ENCODE measurements at regions not wholly inside any gene's neighbourhood (a gene's known extent, or its start where the extent isn't known, plus 50 kb on each side); places are given as distances from the start of the nearest gene placed in this dataset.
"Not testable (repeated sequence)": the region's sequence is repeated elsewhere in the genome, so short reads cannot be mapped to it uniquely, and the experiment has no call there.

GRCh38 chr7:55743454-55743717 lies 119.2 kb downstream of the SEPTIN14 start:
- not testable (repeated sequence) for H3K27ac ChIP-seq (ENCODE audit: low read depth, low read length); DNase-seq (ENCODE audit: insufficient read length, low spot score, missing footprints); H3K27me3 ChIP-seq (ENCODE audit: insufficient read depth, low read length); H2AFZ ChIP-seq (ENCODE audit: low read length); H3K9me3 ChIP-seq (ENCODE audit: low read depth, low read length); H3K4me3 ChIP-seq (ENCODE audit: insufficient read depth, low read length); H3K36me3 ChIP-seq (ENCODE audit: insufficient read depth, low read length); H4K20me1 ChIP-seq (ENCODE audit: insufficient read depth, low read length); H3K4me2 ChIP-seq (ENCODE audit: insufficient read depth, low read length); H3K79me2 ChIP-seq (ENCODE audit: insufficient read depth, low read length); H3K4me1 ChIP-seq (ENCODE audit: insufficient read depth, low read length)

GRCh38 chr7:55742651-55743453 lies 119.7 kb downstream of the SEPTIN14 start:
- not testable (repeated sequence) for H3K79me2 ChIP-seq (ENCODE audit: insufficient read depth, low read length); H3K9me3 ChIP-seq (ENCODE audit: low read depth, low read length); H3K27ac ChIP-seq (ENCODE audit: low read depth, low read length); DNase-seq (ENCODE audit: insufficient read length, low spot score, missing footprints); H2AFZ ChIP-seq (ENCODE audit: low read length); H4K20me1 ChIP-seq (ENCODE audit: insufficient read depth, low read length); H3K27me3 ChIP-seq (ENCODE audit: insufficient read depth, low read length); H3K4me2 ChIP-seq (ENCODE audit: insufficient read depth, low read length); H3K4me3 ChIP-seq (ENCODE audit: insufficient read depth, low read length); H3K4me1 ChIP-seq (ENCODE audit: insufficient read depth, low read length); H3K36me3 ChIP-seq (ENCODE audit: insufficient read depth, low read length)

GRCh38 chr7:55741721-55742631 lies 120.6 kb downstream of the SEPTIN14 start:
- not testable (repeated sequence) for H3K79me2 ChIP-seq (ENCODE audit: insufficient read depth, low read length); H3K27me3 ChIP-seq (ENCODE audit: insufficient read depth, low read length); H3K4me2 ChIP-seq (ENCODE audit: insufficient read depth, low read length); H3K4me1 ChIP-seq (ENCODE audit: insufficient read depth, low read length); H3K9me3 ChIP-seq (ENCODE audit: low read depth, low read length); H3K4me3 ChIP-seq (ENCODE audit: insufficient read depth, low read length); H3K27ac ChIP-seq (ENCODE audit: low read depth, low read length); H2AFZ ChIP-seq (ENCODE audit: low read length); H4K20me1 ChIP-seq (ENCODE audit: insufficient read depth, low read length); DNase-seq (ENCODE audit: insufficient read length, low spot score, missing footprints); H3K36me3 ChIP-seq (ENCODE audit: insufficient read depth, low read length)

GRCh38 chr7:55740633-55741250 lies 121.8 kb downstream of the SEPTIN14 start:
- not testable (repeated sequence) for H3K4me2 ChIP-seq (ENCODE audit: insufficient read depth, low read length); H3K4me1 ChIP-seq (ENCODE audit: insufficient read depth, low read length); H4K20me1 ChIP-seq (ENCODE audit: insufficient read depth, low read length); H3K27ac ChIP-seq (ENCODE audit: low read depth, low read length); DNase-seq (ENCODE audit: insufficient read length, low spot score, missing footprints); H2AFZ ChIP-seq (ENCODE audit: low read length); H3K27me3 ChIP-seq (ENCODE audit: insufficient read depth, low read length); H3K79me2 ChIP-seq (ENCODE audit: insufficient read depth, low read length); H3K9me3 ChIP-seq (ENCODE audit: low read depth, low read length); H3K4me3 ChIP-seq (ENCODE audit: insufficient read depth, low read length); H3K36me3 ChIP-seq (ENCODE audit: insufficient read depth, low read length)

- H4K20me1 ChIP-seq (ENCODE audit: insufficient read depth, low read length); H3K27ac ChIP-seq (ENCODE audit: low read depth, low read length); H3K36me3 ChIP-seq (ENCODE audit: insufficient read depth, low read length); DNase-seq (ENCODE audit: insufficient read length, low spot score, missing footprints); H3K79me2 ChIP-seq (ENCODE audit: insufficient read depth, low read length); H3K9me3 ChIP-seq (ENCODE audit: low read depth, low read length); H3K27me3 ChIP-seq (ENCODE audit: insufficient read depth, low read length); H3K4me2 ChIP-seq (ENCODE audit: insufficient read depth, low read length); H3K4me1 ChIP-seq (ENCODE audit: insufficient read depth, low read length); H2AFZ ChIP-seq (ENCODE audit: low read length); H3K4me3 ChIP-seq (ENCODE audit: insufficient read depth, low read length): not testable (repeated sequence)
Observed at GRCh38 chr7:55740053-55740452, 122.5 kb downstream of the SEPTIN14 start.

GRCh38 chr7:55736641-55737221 lies 125.8 kb downstream of the SEPTIN14 start:
- H2AFZ ChIP-seq (ENCODE audit: low read length); H3K79me2 ChIP-seq (ENCODE audit: insufficient read depth, low read length); H3K27me3 ChIP-seq (ENCODE audit: insufficient read depth, low read length); H4K20me1 ChIP-seq (ENCODE audit: insufficient read depth, low read length); H3K4me2 ChIP-seq (ENCODE audit: insufficient read depth, low read length); H3K4me3 ChIP-seq (ENCODE audit: insufficient read depth, low read length); DNase-seq (ENCODE audit: insufficient read length, low spot score, missing footprints); H3K4me1 ChIP-seq (ENCODE audit: insufficient read depth, low read length); H3K27ac ChIP-seq (ENCODE audit: low read depth, low read length); H3K36me3 ChIP-seq (ENCODE audit: insufficient read depth, low read length); H3K9me3 ChIP-seq (ENCODE audit: low read depth, low read length): not testable (repeated sequence)

Measured in osteoblast (primary cell).